ENCODE measurements at regions not wholly inside any gene's neighbourhood (a gene's known extent, or its start where the extent isn't known, plus 50 kb on each side); places are given as distances from the start of the nearest gene placed in this dataset.

GRCh38 chr12:94749890-94750289 lies 99.5 kb upstream of the TMCC3 start:
- TF ChIP-seq CTCF (IDR thresholded peaks at IDR 0.05 in 4 of 5, conservative IDR thresholded peaks at IDR 0.05 in 1 of 5) (no peak), POLR2A (IDR thresholded peaks at IDR 0.05) (no peak)
- ATAC-seq (no peak), DNase-seq (no peak)
- Histone ChIP-seq H3K36me3 (no peaks in the 10 kb centered on the region), H3K4me1 (no peaks in the 10 kb centered on the region), H3K27me3 (no peaks in the 10 kb centered on the region), H3K4me3 (no peak overlapping the region), H3K9me3 (no peaks in the 10 kb centered on the region), H3K27ac (no peak overlapping the region)
- in situ Hi-C loops (cut with MboI; ENCODE audit: low sequenced_read_pairs in 4 of 4) (loop anchor here (10.0 to 25.0 kb wide), 4 partner anchors 195 to 613 kb away; partner anchors contain the start of gene PLXNC1 (in 3 of the 4)), intact Hi-C loops (cut with DNase I; ENCODE audit: low total_unique reads) (loop anchor here (5.0 kb wide), 1 partner anchor 43 kb away; no protein-coding TSS in a partner anchor)

- Histone ChIP-seq H3K27ac (no peak overlapping the region), H3K4me3 (no peak overlapping the region), H3K36me3 (no peaks in the 10 kb centered on the region), H3K4me1 (no peaks in the 10 kb centered on the region), H3K9me3 (no peaks in the 10 kb centered on the region), H3K27me3 (no peaks in the 10 kb centered on the region)
- in situ Hi-C loops (cut with MboI; ENCODE audit: low sequenced_read_pairs in 4 of 4), result no loop called here
- no peak for DNase-seq
- no peak for TF ChIP-seq POLR2A (IDR thresholded peaks at IDR 0.05)
- TF ChIP-seq CTCF (IDR thresholded peaks at IDR 0.05 in 4 of 5, conservative IDR thresholded peaks at IDR 0.05 in 1 of 5), result no peak
- intact Hi-C loops (cut with DNase I; ENCODE audit: low total_unique reads), result no loop called here
- ATAC-seq, result no peak
Measured at GRCh38 chr12:94749455-94749854, 99.1 kb upstream of the TMCC3 start.

GRCh38 chr12:94748726-94749421 lies 98.5 kb upstream of the TMCC3 start:
- no peaks in the 10 kb centered on the region for H3K27me3 ChIP-seq
- H3K4me1 ChIP-seq, result no peaks in the 10 kb centered on the region
- in situ Hi-C loops (cut with MboI; ENCODE audit: low sequenced_read_pairs in 4 of 4) (no loop called here), intact Hi-C loops (cut with DNase I; ENCODE audit: low total_unique reads) (no loop called here)
- H3K4me3 ChIP-seq, result no peak overlapping the region
- H3K9me3 ChIP-seq, result no peaks in the 10 kb centered on the region
- ATAC-seq (no peak), DNase-seq (no peak)
- H3K27ac ChIP-seq, result no peak overlapping the region
- TF ChIP-seq CTCF (IDR thresholded peaks at IDR 0.05 in 4 of 5, conservative IDR thresholded peaks at IDR 0.05 in 1 of 5) (no peak), POLR2A (IDR thresholded peaks at IDR 0.05) (no peak)
- H3K36me3 ChIP-seq, result no peaks in the 10 kb centered on the region

GRCh38 chr12:94745562-94745961 lies 95.2 kb upstream of the TMCC3 start:
- no peaks in the 10 kb centered on the region for H3K36me3 ChIP-seq
- no peak for DNase-seq
- no peak overlapping the region for H3K27ac ChIP-seq
- intact Hi-C loops (cut with DNase I; ENCODE audit: low total_unique reads), result no loop called here
- H3K4me3 ChIP-seq, result no peak overlapping the region
- no peaks in the 10 kb centered on the region for H3K9me3 ChIP-seq
- no peaks in the 10 kb centered on the region for H3K27me3 ChIP-seq
- peak in 1 of 2 donors; percentile 23 for ATAC-seq
- no peaks in the 10 kb centered on the region for H3K4me1 ChIP-seq
- in situ Hi-C loops (cut with MboI; ENCODE audit: low sequenced_read_pairs in 4 of 4), result no loop called here
- TF ChIP-seq POLR2A (IDR thresholded peaks at IDR 0.05) (no peak), CTCF (IDR thresholded peaks at IDR 0.05 in 4 of 5, conservative IDR thresholded peaks at IDR 0.05 in 1 of 5) (no peak)

GRCh38 chr12:94743174-94743573 lies 92.8 kb upstream of the TMCC3 start:
- Histone ChIP-seq H3K36me3 (no peaks in the 10 kb centered on the region), H3K27ac (no peak overlapping the region), H3K4me1 (no peaks in the 10 kb centered on the region), H3K4me3 (no peak overlapping the region), H3K27me3 (no peaks in the 10 kb centered on the region), H3K9me3 (no peaks in the 10 kb centered on the region)
- intact Hi-C loops (cut with DNase I; ENCODE audit: low total_unique reads) (no loop called here), in situ Hi-C loops (cut with MboI; ENCODE audit: low sequenced_read_pairs in 4 of 4) (no loop called here)
- no peak for DNase-seq
- TF ChIP-seq POLR2A (IDR thresholded peaks at IDR 0.05), result no peak
- no peak for TF ChIP-seq CTCF (IDR thresholded peaks at IDR 0.05 in 4 of 5, conservative IDR thresholded peaks at IDR 0.05 in 1 of 5)
- no peak for ATAC-seq

Data from gastrocnemius medialis (tissue), 4 donors.